Upper lobe of right lung (tissue), 1 donor: ENCODE measurements at regions not wholly inside any gene's neighbourhood (a gene's known extent, or its start where the extent isn't known, plus 50 kb on each side); places are given as distances from the start of the nearest gene placed in this dataset.

Experiments used
- ATAC-seq: fragments of 200-7000 bp; cut with Tn5 transposase; one replicate; pipeline ENCODE4 v1.9.1; 2020; ENCODE audit warnings: mild to moderate bottlenecking, moderate library complexity
- DNase-seq: peaks from one replicate; pipeline ENCODE4 v3.0.0-alpha.2; 2020
- H3K27ac ChIP-seq: fragments of 200-600 bp; one replicate; pipeline ENCODE4 v1.8.0; 2022
- H3K27me3 ChIP-seq: fragments of 200-600 bp; one replicate; pipeline ENCODE4 v1.8.0; 2022; ENCODE audit warnings: mild to moderate bottlenecking
- H3K36me3 ChIP-seq: fragments of 200-600 bp; one replicate; pipeline ENCODE4 v1.8.0; 2022
- H3K4me1 ChIP-seq: fragments of 200-600 bp; one replicate; pipeline ENCODE4 v1.8.0; 2022
- H3K4me3 ChIP-seq: fragments of 200-600 bp; one replicate; pipeline ENCODE4 v1.8.0; 2022; ENCODE audit warnings: mild to moderate bottlenecking
- H3K9me3 ChIP-seq: fragments of 200-600 bp; one replicate; pipeline ENCODE4 v1.8.0; 2022
- CTCF ChIP-seq: fragments of 200-600 bp; IDR thresholded peaks from one replicate; pipeline ENCODE4 v1.8.0; 2022; ENCODE audit warnings: antibody characterized with exemption
- intact Hi-C: fragments of 100-400 bp; cut with DNase I; formaldehyde crosslinking; loops from one replicate; pipeline ENCODE4 v1.11.0; 2022
- donor health status: DM: no; HTN: yes; CAD: no; lungs with severe emphysema.

GRCh38 chr5:39518516-39518915, 93.7 kb upstream of the DAB2 start:
- Histone ChIP-seq H3K36me3 (no peaks in the 10 kb centered on the region), H3K4me1 (peaks cover 24% of the 10 kb centered on the region), H3K4me3 (no peak overlapping the region), H3K27me3 (no peaks in the 10 kb centered on the region), H3K9me3 (no peaks in the 10 kb centered on the region), H3K27ac (no peak overlapping the region)
- DNase-seq (no peak), ATAC-seq (no peak)
- no peak for TF ChIP-seq CTCF
- intact Hi-C loops: no loop called here

DNA sequence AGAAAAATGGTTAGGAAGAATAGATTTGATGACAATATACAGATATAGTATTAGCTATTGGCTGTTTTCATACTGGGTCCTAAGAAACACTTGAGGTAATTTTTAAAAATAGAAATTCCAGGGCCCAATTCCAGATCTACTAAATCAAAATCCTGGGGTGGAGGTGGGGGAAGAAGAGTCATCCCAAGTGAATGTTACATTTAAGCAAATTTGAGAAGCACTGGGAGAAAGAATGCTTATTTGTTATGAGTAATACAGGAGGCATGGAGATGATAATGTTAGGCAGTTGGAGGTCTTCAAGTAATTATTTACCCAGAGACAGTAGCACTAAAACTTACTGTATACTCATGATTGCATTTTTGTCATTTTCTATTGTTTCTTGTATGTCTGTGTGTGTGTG, 93.0 kb upstream of the DAB2 start:
- H3K9me3 ChIP-seq: no peaks in the 10 kb centered on the region
- DNase-seq (no peak), ATAC-seq (no peak)
- intact Hi-C loops: no loop called here
- H3K27ac ChIP-seq: no peak overlapping the region
- TF ChIP-seq CTCF: no peak
- no peak overlapping the region for H3K4me3 ChIP-seq
- no peaks in the 10 kb centered on the region for H3K36me3 ChIP-seq
- peaks cover 24% of the 10 kb centered on the region for H3K4me1 ChIP-seq
- no peaks in the 10 kb centered on the region for H3K27me3 ChIP-seq

GRCh38 chr5:39515881-39516280, 91.1 kb upstream of the DAB2 start:
- Histone ChIP-seq H3K4me3 (no peak overlapping the region), H3K4me1 (peaks cover 24% of the 10 kb centered on the region), H3K27me3 (no peaks in the 10 kb centered on the region), H3K27ac (no peak overlapping the region), H3K9me3 (no peaks in the 10 kb centered on the region), H3K36me3 (no peaks in the 10 kb centered on the region)
- ATAC-seq (no peak), DNase-seq (no peak)
- TF ChIP-seq CTCF: no peak
- intact Hi-C loops: no loop called here

DNA sequence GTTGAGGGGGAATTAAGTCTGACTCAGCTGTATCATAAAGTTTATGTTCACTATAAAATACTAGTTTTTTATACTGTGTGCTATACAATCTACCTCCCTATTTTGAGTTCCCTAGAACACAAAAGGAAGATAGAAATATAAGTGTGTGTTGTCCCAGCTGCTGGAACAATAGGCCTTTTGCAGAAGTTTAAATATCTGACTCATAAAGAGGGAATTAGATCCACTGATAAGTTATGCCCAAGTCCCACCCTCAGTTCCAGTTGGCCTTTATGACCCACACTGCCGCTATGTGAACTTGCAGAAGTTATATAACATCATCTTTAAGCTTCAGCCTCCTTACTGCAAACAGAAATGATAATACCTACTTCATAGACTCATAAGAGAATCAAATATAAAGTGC, 88.5 kb upstream of the DAB2 start:
- Histone ChIP-seq H3K4me1 (no peaks in the 10 kb centered on the region), H3K36me3 (no peaks in the 10 kb centered on the region), H3K27me3 (no peaks in the 10 kb centered on the region), H3K9me3 (no peaks in the 10 kb centered on the region), H3K4me3 (no peak overlapping the region), H3K27ac (no peak overlapping the region)
- intact Hi-C loops: no loop called here
- DNase-seq (no peak), ATAC-seq (no peak)
- TF ChIP-seq CTCF: no peak

- no peak for TF ChIP-seq CTCF
- ATAC-seq (no peak), DNase-seq (no peak)
- intact Hi-C loops: no loop called here
- no peaks in the 10 kb centered on the region for H3K9me3 ChIP-seq
- no peak overlapping the region for H3K4me3 ChIP-seq
- no peaks in the 10 kb centered on the region for H3K36me3 ChIP-seq
- no peak overlapping the region for H3K27ac ChIP-seq
- peaks cover 11% of the 10 kb centered on the region for H3K4me1 ChIP-seq
- H3K27me3 ChIP-seq: no peaks in the 10 kb centered on the region
These were observed 81.4 kb upstream of the DAB2 start for GRCh38 chr5:39506211-39506610.

- no peak for ATAC-seq
- TF ChIP-seq CTCF: no peak
- no peaks in the 10 kb centered on the region for H3K9me3 ChIP-seq
These were observed 81.0 kb upstream of the DAB2 start for GRCh38 chr5:39505791-39506190.

More at GRCh38 chr5:39505791-39506190, 81.0 kb upstream of the DAB2 start:
- no peak overlapping the region for H3K4me3 ChIP-seq
- no peaks in the 10 kb centered on the region for H3K36me3 ChIP-seq
- intact Hi-C loops: no loop called here
- peaks cover 11% of the 10 kb centered on the region for H3K4me1 ChIP-seq
- H3K27me3 ChIP-seq: no peaks in the 10 kb centered on the region
- no peak overlapping the region for H3K27ac ChIP-seq
- DNase-seq: no peak
